Mucosa of descending colon (tissue), 3 donors: ENCODE measurements at regions not wholly inside any gene's neighbourhood (a gene's known extent, or its start where the extent isn't known, plus 50 kb on each side); places are given as distances from the start of the nearest gene placed in this dataset.

Experiments
- ATAC-seq: fragments of 200-7000 bp; cut with Tn5 transposase; one replicate; pipeline ENCODE4 v1.9.1; 2020; ENCODE audit warnings: mild to moderate bottlenecking, moderate library complexity
- DNase-seq, 3 donors: peaks; one replicate each; pipeline ENCODE4 v3.0.0-alpha.2; 2020
- H3K36me3 ChIP-seq: fragments of 200-600 bp; one replicate; pipeline ENCODE4 v1.8.0; 2021; ENCODE audit warnings: low read depth, mild to moderate bottlenecking
- H3K4me1 ChIP-seq: fragments of 200-600 bp; one replicate; pipeline ENCODE4 v1.8.0; 2021; ENCODE audit warnings: low read depth, mild to moderate bottlenecking
- H3K4me3 ChIP-seq: fragments of 200-600 bp; one replicate; pipeline ENCODE4 v1.8.0; 2021; ENCODE audit warnings: mild to moderate bottlenecking
- H3K9me3 ChIP-seq: fragments of 200-600 bp; one replicate; pipeline ENCODE4 v1.8.0; 2021; ENCODE audit warnings: mild to moderate bottlenecking
- intact Hi-C, 2 donors: fragments of 100-400 bp; cut with DNase I in 1 of 2; cut with micrococcal nuclease in 1 of 2; formaldehyde crosslinking; loops; one replicate each; pipeline versions ENCODE4 v1.11.0 to v1.11.1; 2022; cut with DNase I, micrococcal nuclease
- TF ChIP-seq, protein P1 (sequence below): fragments of 200-600 bp; IDR thresholded peaks from one replicate; pipeline ENCODE4 v1.8.0; 2022; ENCODE audit warnings: antibody characterized with exemption, mild to moderate bottlenecking
- donor health status: DM: no; HTN: no; CAD: no; lungs with moderate emphysema.
- donor health status: DM: no; HTN: no; CAD: no.
- donor health status: DM: no; HTN: yes; CAD: no.

GRCh38 chr6:14863902-14864850, 381.7 kb upstream of the JARID2 start:
- TF ChIP-seq, protein P1, sequence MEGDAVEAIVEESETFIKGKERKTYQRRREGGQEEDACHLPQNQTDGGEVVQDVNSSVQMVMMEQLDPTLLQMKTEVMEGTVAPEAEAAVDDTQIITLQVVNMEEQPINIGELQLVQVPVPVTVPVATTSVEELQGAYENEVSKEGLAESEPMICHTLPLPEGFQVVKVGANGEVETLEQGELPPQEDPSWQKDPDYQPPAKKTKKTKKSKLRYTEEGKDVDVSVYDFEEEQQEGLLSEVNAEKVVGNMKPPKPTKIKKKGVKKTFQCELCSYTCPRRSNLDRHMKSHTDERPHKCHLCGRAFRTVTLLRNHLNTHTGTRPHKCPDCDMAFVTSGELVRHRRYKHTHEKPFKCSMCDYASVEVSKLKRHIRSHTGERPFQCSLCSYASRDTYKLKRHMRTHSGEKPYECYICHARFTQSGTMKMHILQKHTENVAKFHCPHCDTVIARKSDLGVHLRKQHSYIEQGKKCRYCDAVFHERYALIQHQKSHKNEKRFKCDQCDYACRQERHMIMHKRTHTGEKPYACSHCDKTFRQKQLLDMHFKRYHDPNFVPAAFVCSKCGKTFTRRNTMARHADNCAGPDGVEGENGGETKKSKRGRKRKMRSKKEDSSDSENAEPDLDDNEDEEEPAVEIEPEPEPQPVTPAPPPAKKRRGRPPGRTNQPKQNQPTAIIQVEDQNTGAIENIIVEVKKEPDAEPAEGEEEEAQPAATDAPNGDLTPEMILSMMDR, result no peak
- no peaks in the 10 kb centered on the region for H3K9me3 ChIP-seq
- ATAC-seq (no peak), DNase-seq (no peak)
- H3K4me1 ChIP-seq, result no peaks in the 10 kb centered on the region
- no peaks in the 10 kb centered on the region for H3K36me3 ChIP-seq
- intact Hi-C loops, result no loop called here
- H3K4me3 ChIP-seq, result no peak overlapping the region

DNA sequence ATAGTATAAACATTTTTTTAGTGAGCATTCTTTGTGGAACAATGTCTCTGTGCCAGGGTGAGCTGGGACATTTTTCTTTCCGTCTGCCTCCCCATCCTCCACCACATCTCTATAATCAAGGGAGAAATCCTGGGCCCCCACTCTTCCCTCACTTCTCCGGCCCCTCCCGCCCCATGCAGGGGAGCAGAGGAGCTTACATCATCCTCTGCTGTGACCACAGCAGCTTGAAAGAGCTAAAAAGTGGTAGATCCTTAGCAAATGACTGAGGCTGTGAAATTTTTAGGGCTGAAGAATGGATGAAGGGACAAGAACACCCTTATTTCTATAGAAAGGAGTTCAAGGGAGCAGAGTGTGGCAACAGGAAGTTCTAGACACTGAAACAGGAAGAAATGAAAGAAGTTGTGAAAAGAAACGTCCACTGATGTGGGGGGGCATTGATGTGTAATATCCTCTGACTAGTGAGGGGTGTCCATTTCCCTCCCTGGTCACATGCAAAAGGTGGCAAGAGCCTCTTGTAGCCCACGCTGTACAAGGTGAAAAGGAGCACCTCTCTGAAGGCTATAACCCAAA, 380.3 kb upstream of the JARID2 start:
- Histone ChIP-seq H3K4me3 (no peak overlapping the region), H3K4me1 (no peaks in the 10 kb centered on the region), H3K36me3 (no peaks in the 10 kb centered on the region), H3K9me3 (no peaks in the 10 kb centered on the region)
- intact Hi-C loops, result no loop called here
- no peak for DNase-seq
- peak; percentile 49 for ATAC-seq
- TF ChIP-seq, protein P1, result no peak

GRCh38 chr6:14867802-14868201, 378.1 kb upstream of the JARID2 start:
- no peak overlapping the region for H3K4me3 ChIP-seq
- no peaks in the 10 kb centered on the region for H3K36me3 ChIP-seq
- TF ChIP-seq, protein P1, result no peak
- H3K9me3 ChIP-seq, result no peaks in the 10 kb centered on the region
- intact Hi-C loops, result no loop called here
- H3K4me1 ChIP-seq, result no peaks in the 10 kb centered on the region
- DNase-seq (no peak), ATAC-seq (no peak)

DNA sequence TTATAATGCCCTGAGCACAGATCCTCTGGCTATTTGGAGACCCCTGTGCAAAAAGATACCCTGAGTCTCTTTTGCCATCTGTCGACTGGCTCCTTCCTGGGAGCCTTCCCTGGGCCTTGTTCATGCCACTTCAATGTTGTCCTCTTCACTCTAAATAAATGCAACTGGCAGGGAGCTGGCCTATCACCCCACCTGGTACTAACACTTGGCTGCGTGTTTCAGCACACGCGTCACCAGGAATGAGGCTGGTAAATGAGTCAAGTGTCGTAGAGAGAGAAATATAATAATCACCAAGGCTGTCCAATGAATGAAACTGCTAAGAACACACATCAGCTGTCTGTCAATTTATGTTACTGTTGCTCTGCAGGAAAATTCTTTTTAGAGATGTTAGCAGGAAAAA, 374.6 kb upstream of the JARID2 start:
- DNase-seq (no peak), ATAC-seq (no peak)
- Histone ChIP-seq H3K4me1 (no peaks in the 10 kb centered on the region), H3K9me3 (no peaks in the 10 kb centered on the region), H3K4me3 (no peak overlapping the region), H3K36me3 (no peaks in the 10 kb centered on the region)
- TF ChIP-seq, protein P1, result no peak
- intact Hi-C loops, result no loop called here

GRCh38 chr6:14873101-14873500, 372.8 kb upstream of the JARID2 start:
- H3K36me3 ChIP-seq, result no peaks in the 10 kb centered on the region
- ATAC-seq, result no peak
- TF ChIP-seq, protein P1, result no peak
- H3K4me1 ChIP-seq, result no peaks in the 10 kb centered on the region
- no peaks in the 10 kb centered on the region for H3K9me3 ChIP-seq
- DNase-seq, result no peak
- intact Hi-C loops, result no loop called here
- no peak overlapping the region for H3K4me3 ChIP-seq
